Cardiac muscle cell (in vitro differentiated cells and primary cell): ENCODE measurements at regions not wholly inside any gene's neighbourhood (a gene's known extent, or its start where the extent isn't known, plus 50 kb on each side); places are given as distances from the start of the nearest gene placed in this dataset.
"Not testable (repeated sequence)": the region's sequence is repeated elsewhere in the genome, so short reads cannot be mapped to it uniquely, and the experiment has no call there.

Experiments
- DNase-seq, 2 donors: peaks; one replicate each; pipeline versions ENCODE4 v3.0.0 to v3.0.0-alpha.2; 2010 to 2017; ENCODE audit warnings: low read depth in 1 of 2, low spot score in 1 of 2
- H3K27ac ChIP-seq: fragments of 200-600 bp; sonication (generic); 2 replicates; pipeline ENCODE4 v1.5.1; 2016
- H3K27me3 ChIP-seq: fragments of 200-600 bp; sonication (generic); 2 replicates; pipeline ENCODE4 v1.6.0; 2016; ENCODE audit warnings: control low read depth
- H3K36me3 ChIP-seq: fragments of 200-600 bp; sonication (generic); 2 replicates; pipeline ENCODE4 v1.5.1; 2016; ENCODE audit warnings: control low read depth
- H3K4me1 ChIP-seq: fragments of 200-600 bp; sonication (generic); 2 replicates; pipeline ENCODE4 v1.8.1; 2017; ENCODE audit warnings: low read depth, mild to moderate bottlenecking, mixed run types
- H3K4me3 ChIP-seq: fragments of 200-600 bp; sonication (generic); 2 replicates; pipeline ENCODE4 v1.5.1; 2016; ENCODE audit warnings: mild to moderate bottlenecking
- H3K9me3 ChIP-seq: fragments of 200-600 bp; sonication (generic); 2 replicates; pipeline ENCODE4 v1.5.1; 2017; ENCODE audit warnings: low read depth, mild to moderate bottlenecking, control low read depth
- CTCF ChIP-seq: IDR thresholded peaks from 2 replicates; pipeline ENCODE4 v1.5.1; 2012; ENCODE audit warnings: low read depth, mild to moderate bottlenecking, low read length

- no peaks in the 10 kb centered on the region for H3K27me3 ChIP-seq
- H3K27ac ChIP-seq = no peak overlapping the region
- peak in 1 of 2 donors; percentile 14 for DNase-seq
- H3K9me3 ChIP-seq = no peaks in the 10 kb centered on the region
- peak; percentile 16 for TF ChIP-seq CTCF
- no peaks in the 10 kb centered on the region for H3K36me3 ChIP-seq
- no peaks in the 10 kb centered on the region for H3K4me1 ChIP-seq
- H3K4me3 ChIP-seq = no peak overlapping the region
Measured at GRCh38 chr15:77901921-77902750, 175.4 kb downstream of the TBC1D2B start.

- H3K4me1 ChIP-seq = no peaks in the 10 kb centered on the region
- H3K36me3 ChIP-seq = no peaks in the 10 kb centered on the region
- no peaks in the 10 kb centered on the region for H3K9me3 ChIP-seq
- H3K27ac ChIP-seq = no peak overlapping the region
- H3K4me3 ChIP-seq = no peak overlapping the region
- no peaks in the 10 kb centered on the region for H3K27me3 ChIP-seq
- no peak for DNase-seq
- TF ChIP-seq CTCF = no peak
Measured at GRCh38 chr15:77901251-77901881, 176.1 kb downstream of the TBC1D2B start.

GRCh38 chr15:77900331-77900963 lies 177.1 kb downstream of the TBC1D2B start:
- not testable (repeated sequence) for H3K9me3 ChIP-seq, H3K4me3 ChIP-seq, H3K36me3 ChIP-seq, H3K4me1 ChIP-seq, H3K27ac ChIP-seq, H3K27me3 ChIP-seq
- peak; percentile 22 to 57 for DNase-seq
- TF ChIP-seq CTCF = peak; percentile 37

- not testable (repeated sequence) for H3K4me1 ChIP-seq, H3K36me3 ChIP-seq, H3K27me3 ChIP-seq, H3K4me3 ChIP-seq, H3K9me3 ChIP-seq, H3K27ac ChIP-seq, DNase-seq
Measured at GRCh38 chr15:77899776-77900175, 177.7 kb downstream of the TBC1D2B start.

GRCh38 chr15:77898811-77899730 lies 178.4 kb downstream of the TBC1D2B start:
- no peaks in the 10 kb centered on the region for H3K36me3 ChIP-seq
- no peak overlapping the region for H3K27ac ChIP-seq
- H3K27me3 ChIP-seq = no peaks in the 10 kb centered on the region
- no peaks in the 10 kb centered on the region for H3K4me1 ChIP-seq
- no peaks in the 10 kb centered on the region for H3K9me3 ChIP-seq
- DNase-seq = no peak
- H3K4me3 ChIP-seq = no peak overlapping the region
- no peak for TF ChIP-seq CTCF
